Spleen (tissue), 7 donors: ENCODE measurements at regions not wholly inside any gene's neighbourhood (a gene's known extent, or its start where the extent isn't known, plus 50 kb on each side); places are given as distances from the start of the nearest gene placed in this dataset.

ENCODE experiments used
- CTCF ChIP-seq, 11 experiments: fragments of 200-600 bp in 7 of 11; fragments of 450-650 bp in 4 of 11; sonication (generic) in 4 of 11; IDR thresholded peaks in 8 of 11; conservative IDR thresholded peaks in 3 of 11; 1 replicate in 7 of 11; 2 replicates in 4 of 11; pipeline versions ENCODE4 v1.4.0 to v1.8.0; 2016 to 2021; ENCODE audit warnings: antibody characterized with exemption in 11 of 11, inconsistent platforms in 4 of 11, mild to moderate bottlenecking in 1 of 11
- POLR2A ChIP-seq, 3 donors: fragments of 450-650 bp; IDR thresholded peaks; one replicate each; pipeline ENCODE4 v1.5.1; 2017; ENCODE audit warnings: antibody characterized with exemption in 3 of 3, mild to moderate bottlenecking in 1 of 3
- POLR2AphosphoS5 ChIP-seq, 3 donors: sonication (generic); formaldehyde crosslinking; IDR thresholded peaks; one replicate each; pipeline ENCODE4 v1.5.1; 2017; ENCODE audit warnings: antibody characterized with exemption in 3 of 3
- donor health status: DM: no; HTN: no; CAD: no; lungs with moderate emphysema.
- donor health status: DM: no; HTN: no; CAD: no.
- donor health status: DM: no; HTN: no; CAD: no.

- no peak for TF ChIP-seq CTCF (IDR thresholded peaks at IDR 0.05 in 8 of 11, conservative IDR thresholded peaks at IDR 0.05 in 3 of 11)
- no peak for TF ChIP-seq POLR2AphosphoS5 (IDR thresholded peaks at IDR 0.05)
- no peak for TF ChIP-seq POLR2A (IDR thresholded peaks at IDR 0.05)
These were observed 116.8 kb upstream of the FSHR start for GRCh38 chr2:49271060-49271606.
